ENCODE measurements at regions not wholly inside any gene's neighbourhood (a gene's known extent, or its start where the extent isn't known, plus 50 kb on each side); places are given as distances from the start of the nearest gene placed in this dataset.

GRCh38 chr9:31848505-31849285, 535.7 kb upstream of the ACO1 start (continued):
- TF ChIP-seq ZBTB7A (CRISPR knock-in tag; IDR thresholded peaks at IDR 0.05) = no peak
- TF ChIP-seq ZBTB44 (CRISPR knock-in tag; IDR thresholded peaks at IDR 0.05) = no peak
- no peak for TF ChIP-seq ZNF674 (CRISPR knock-in tag; IDR thresholded peaks at IDR 0.05; ENCODE audit: low read depth)
- TF ChIP-seq ZNF331 (CRISPR knock-in tag; IDR thresholded peaks at IDR 0.05) = no peak; the same call in 1 of the 2 replicates
- no peak for TF ChIP-seq ZNF432 (CRISPR knock-in tag; IDR thresholded peaks at IDR 0.05; ENCODE audit: borderline replicate concordance)
- TF ChIP-seq PATZ1 (CRISPR knock-in tag; IDR thresholded peaks at IDR 0.05) = no peak; the same call in 1 of the 2 replicates
- TF ChIP-seq ADNP (CRISPR knock-in tag; IDR thresholded peaks at IDR 0.05) = no peak
- TF ChIP-seq POLR2A (IDR thresholded peaks at IDR 0.05; ENCODE audit: insufficient read depth in 1 of 2, low read depth in 2 of 2, low read length in 2 of 2) = peak; percentile 83 to 90
- no peak for TF ChIP-seq ZNF652 (CRISPR knock-in tag; IDR thresholded peaks at IDR 0.05; ENCODE audit: borderline replicate concordance, low read depth)
- no peak for TF ChIP-seq ZNF720 (CRISPR knock-in tag; IDR thresholded peaks at IDR 0.05)
- no peak for TF ChIP-seq NCOA5 (CRISPR knock-in tag; IDR thresholded peaks at IDR 0.05)
- no peak for TF ChIP-seq HIC2 (CRISPR knock-in tag; IDR thresholded peaks at IDR 0.05; ENCODE audit: low read depth)
- no peak for TF ChIP-seq ZNF280B (CRISPR knock-in tag; IDR thresholded peaks at IDR 0.05; ENCODE audit: borderline replicate concordance)
- TF ChIP-seq GMEB2 (CRISPR knock-in tag; IDR thresholded peaks at IDR 0.05; ENCODE audit: low read depth) = no peak
- no peak for TF ChIP-seq ZBED4 (CRISPR knock-in tag; IDR thresholded peaks at IDR 0.05; ENCODE audit: borderline replicate concordance)
- no peak for TF ChIP-seq ZKSCAN5 (CRISPR knock-in tag; IDR thresholded peaks at IDR 0.05)
- peak; percentile 82 for TF ChIP-seq GABPB1 (CRISPR knock-in tag; IDR thresholded peaks at IDR 0.05)
